RWPE2 (cell line): ENCODE measurements at regions not wholly inside any gene's neighbourhood (a gene's known extent, or its start where the extent isn't known, plus 50 kb on each side); places are given as distances from the start of the nearest gene placed in this dataset.

Experiments used
- ATAC-seq: fragments of 200-7000 bp; cut with Tn5 transposase; 3 replicates; pipeline ENCODE4 v1.9.1; 2021; ENCODE audit warnings: low read depth
- DNase-seq: peaks from one replicate; pipeline ENCODE4 v3.0.0-alpha.2; 2020; ENCODE audit warnings: low spot score
- H3K27ac ChIP-seq: fragments of 450-650 bp; 2 replicates; pipeline ENCODE4 v1.5.1; 2017; ENCODE audit warnings: mild to moderate bottlenecking; ENCODE audit not compliant: poor library complexity, severe bottlenecking
- H3K27me3 ChIP-seq: fragments of 250-450 bp; sonication (Bioruptor Pico); 2 replicates; pipeline ENCODE4 v1.5.1; 2021; ENCODE audit warnings: mild to moderate bottlenecking, moderate library complexity; ENCODE audit not compliant: insufficient read depth, poor library complexity, severe bottlenecking
- H3K36me3 ChIP-seq: fragments of 250-450 bp; sonication (Bioruptor Pico); 2 replicates; pipeline ENCODE4 v1.5.1; 2020; ENCODE audit warnings: low read depth, mild to moderate bottlenecking, moderate library complexity
- H3K4me1 ChIP-seq: fragments of 250-450 bp; sonication (Bioruptor Pico); 2 replicates; pipeline ENCODE4 v1.5.1; 2021; ENCODE audit warnings: mild to moderate bottlenecking, moderate library complexity; ENCODE audit not compliant: insufficient read depth, poor library complexity, severe bottlenecking
- H3K4me3 ChIP-seq: fragments of 250-450 bp; sonication (Bioruptor Pico); 2 replicates; pipeline ENCODE4 v1.5.1; 2021; ENCODE audit warnings: mild to moderate bottlenecking, moderate library complexity; ENCODE audit not compliant: severe bottlenecking
- H3K9me3 ChIP-seq: fragments of 250-450 bp; sonication (Bioruptor Pico); 2 replicates; pipeline ENCODE4 v1.5.1; 2021; ENCODE audit warnings: mild to moderate bottlenecking, moderate library complexity; ENCODE audit not compliant: severe bottlenecking
- CTCF ChIP-seq: fragments of 450-650 bp; IDR thresholded peaks from one replicate; pipeline ENCODE4 v1.5.1; 2017; ENCODE audit warnings: mild to moderate bottlenecking, moderate library complexity; ENCODE audit not compliant: poor library complexity, severe bottlenecking

- no peak for ATAC-seq
- no peak overlapping the region for H3K27ac ChIP-seq
- no peaks in the 10 kb centered on the region for H3K4me1 ChIP-seq
- no peaks in the 10 kb centered on the region for H3K36me3 ChIP-seq
- no peak overlapping the region for H3K4me3 ChIP-seq
- no peaks in the 10 kb centered on the region for H3K27me3 ChIP-seq
- H3K9me3 ChIP-seq = no peaks in the 10 kb centered on the region
- TF ChIP-seq CTCF = no peak
- no peak for DNase-seq
These were observed 70.5 kb downstream of the POLR2M start for GRCh38 chr15:57777003-57777402.

DNA sequence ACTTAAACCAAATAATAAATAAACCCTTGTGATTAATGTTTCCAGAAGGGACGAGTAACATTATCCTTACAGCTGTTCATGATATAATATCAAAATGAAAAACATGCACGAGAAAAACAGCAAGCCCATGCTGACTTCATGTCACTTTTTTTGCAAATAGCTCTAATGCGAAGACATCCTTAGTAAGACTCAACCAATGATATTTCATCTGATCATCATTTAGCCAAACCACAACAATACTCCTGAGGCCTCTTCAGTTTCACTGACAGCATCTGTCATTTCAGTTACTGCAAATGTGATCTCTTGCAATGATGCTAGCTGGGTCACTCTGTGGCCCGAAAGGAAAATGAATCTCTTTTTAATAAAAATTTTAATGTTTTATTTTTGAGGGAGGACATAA is 74.0 kb downstream of the POLR2M start:
- no peak for TF ChIP-seq CTCF
- Histone ChIP-seq H3K36me3 (no peaks in the 10 kb centered on the region), H3K4me3 (no peak overlapping the region), H3K27ac (no peak overlapping the region), H3K27me3 (no peaks in the 10 kb centered on the region), H3K9me3 (no peaks in the 10 kb centered on the region), H3K4me1 (peaks cover 13% of the 10 kb centered on the region)
- DNase-seq (no peak), ATAC-seq (no peak)

DNA sequence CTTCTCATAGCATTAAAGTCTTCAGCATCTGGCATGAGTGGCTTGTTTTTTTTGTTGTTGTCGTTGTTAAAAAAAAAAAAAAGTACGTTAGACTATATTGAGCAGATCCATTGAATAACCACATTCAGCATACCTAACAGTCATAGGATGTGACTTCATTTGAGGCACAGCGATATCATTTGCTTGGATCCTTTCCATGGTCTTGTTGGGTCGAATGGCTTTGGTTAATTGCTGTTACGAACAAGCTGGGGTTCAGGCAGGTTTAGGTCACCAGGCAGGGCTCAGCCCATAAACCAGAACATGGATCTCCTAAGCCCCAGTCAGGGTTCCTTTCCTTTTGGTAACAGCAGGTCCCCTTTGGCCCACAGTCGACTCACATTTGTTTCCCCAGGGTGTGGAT is 76.2 kb downstream of the POLR2M start:
- Histone ChIP-seq H3K9me3 (no peaks in the 10 kb centered on the region), H3K27me3 (no peaks in the 10 kb centered on the region), H3K4me1 (peaks cover 13% of the 10 kb centered on the region), H3K36me3 (no peaks in the 10 kb centered on the region), H3K27ac (peak overlapping the region; percentile 71), H3K4me3 (no peak overlapping the region)
- TF ChIP-seq CTCF = no peak
- DNase-seq = no peak
- no peak for ATAC-seq

DNA sequence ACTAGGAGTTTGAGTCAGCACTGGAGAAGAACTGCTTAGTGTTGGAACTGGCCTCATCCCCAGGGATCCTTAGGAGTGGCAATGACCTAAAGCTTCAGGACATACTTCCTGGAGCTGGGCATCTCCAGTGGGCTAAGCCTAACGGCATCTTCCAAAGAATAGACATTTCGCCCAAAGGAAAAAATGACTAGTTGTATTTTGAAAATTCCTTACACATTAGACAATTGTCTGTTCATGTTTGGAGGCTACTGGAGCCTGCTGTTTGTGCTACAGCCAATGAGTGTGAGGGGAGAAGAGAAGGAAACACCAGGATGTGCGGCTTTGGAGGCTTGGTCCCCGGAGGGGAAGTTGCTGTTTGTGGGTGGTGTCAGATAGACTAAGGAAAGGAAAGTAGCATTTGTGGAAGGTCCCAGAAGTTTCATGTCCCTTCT is 77.6 kb downstream of the POLR2M start:
- H3K4me1 ChIP-seq = peaks cover 13% of the 10 kb centered on the region
- peak overlapping the region; percentile 71 for H3K27ac ChIP-seq
- H3K9me3 ChIP-seq = no peaks in the 10 kb centered on the region
- no peak for DNase-seq
- H3K4me3 ChIP-seq = no peak overlapping the region
- TF ChIP-seq CTCF = no peak
- no peaks in the 10 kb centered on the region for H3K27me3 ChIP-seq
- ATAC-seq = peak; percentile 92
- no peaks in the 10 kb centered on the region for H3K36me3 ChIP-seq

- DNase-seq = no peak
- H3K27me3 ChIP-seq = no peaks in the 10 kb centered on the region
These were observed 78.5 kb downstream of the POLR2M start for GRCh38 chr15:57785039-57785438.

More at GRCh38 chr15:57785039-57785438, 78.5 kb downstream of the POLR2M start:
- Histone ChIP-seq H3K9me3 (no peaks in the 10 kb centered on the region), H3K4me3 (no peak overlapping the region), H3K4me1 (peaks cover 13% of the 10 kb centered on the region), H3K27ac (peak overlapping the region; percentile 71), H3K36me3 (no peaks in the 10 kb centered on the region)
- no peak for TF ChIP-seq CTCF
- ATAC-seq = no peak
